ENCODE measurements at regions not wholly inside any gene's neighbourhood (a gene's known extent, or its start where the extent isn't known, plus 50 kb on each side); places are given as distances from the start of the nearest gene placed in this dataset.

GRCh38 chr3:147008458-147008857 is 397.9 kb downstream of the ZIC4 start:
- Histone ChIP-seq H3K27me3 (ENCODE audit: insufficient read depth, low read depth, severe bottlenecking) (no peaks in the 10 kb centered on the region), H3K4me3 (ENCODE audit: low read depth, low read length) (no peak overlapping the region), H3K27ac (no peak overlapping the region), H3K36me3 (no peaks in the 10 kb centered on the region), H3K9me3 (ENCODE audit: severe bottlenecking) (no peaks in the 10 kb centered on the region)
- DNase-seq: no peak
- TF ChIP-seq, protein P1, sequence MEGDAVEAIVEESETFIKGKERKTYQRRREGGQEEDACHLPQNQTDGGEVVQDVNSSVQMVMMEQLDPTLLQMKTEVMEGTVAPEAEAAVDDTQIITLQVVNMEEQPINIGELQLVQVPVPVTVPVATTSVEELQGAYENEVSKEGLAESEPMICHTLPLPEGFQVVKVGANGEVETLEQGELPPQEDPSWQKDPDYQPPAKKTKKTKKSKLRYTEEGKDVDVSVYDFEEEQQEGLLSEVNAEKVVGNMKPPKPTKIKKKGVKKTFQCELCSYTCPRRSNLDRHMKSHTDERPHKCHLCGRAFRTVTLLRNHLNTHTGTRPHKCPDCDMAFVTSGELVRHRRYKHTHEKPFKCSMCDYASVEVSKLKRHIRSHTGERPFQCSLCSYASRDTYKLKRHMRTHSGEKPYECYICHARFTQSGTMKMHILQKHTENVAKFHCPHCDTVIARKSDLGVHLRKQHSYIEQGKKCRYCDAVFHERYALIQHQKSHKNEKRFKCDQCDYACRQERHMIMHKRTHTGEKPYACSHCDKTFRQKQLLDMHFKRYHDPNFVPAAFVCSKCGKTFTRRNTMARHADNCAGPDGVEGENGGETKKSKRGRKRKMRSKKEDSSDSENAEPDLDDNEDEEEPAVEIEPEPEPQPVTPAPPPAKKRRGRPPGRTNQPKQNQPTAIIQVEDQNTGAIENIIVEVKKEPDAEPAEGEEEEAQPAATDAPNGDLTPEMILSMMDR (IDR thresholded peaks at IDR 0.05; ENCODE audit: low read depth, low read length): no peak

DNA sequence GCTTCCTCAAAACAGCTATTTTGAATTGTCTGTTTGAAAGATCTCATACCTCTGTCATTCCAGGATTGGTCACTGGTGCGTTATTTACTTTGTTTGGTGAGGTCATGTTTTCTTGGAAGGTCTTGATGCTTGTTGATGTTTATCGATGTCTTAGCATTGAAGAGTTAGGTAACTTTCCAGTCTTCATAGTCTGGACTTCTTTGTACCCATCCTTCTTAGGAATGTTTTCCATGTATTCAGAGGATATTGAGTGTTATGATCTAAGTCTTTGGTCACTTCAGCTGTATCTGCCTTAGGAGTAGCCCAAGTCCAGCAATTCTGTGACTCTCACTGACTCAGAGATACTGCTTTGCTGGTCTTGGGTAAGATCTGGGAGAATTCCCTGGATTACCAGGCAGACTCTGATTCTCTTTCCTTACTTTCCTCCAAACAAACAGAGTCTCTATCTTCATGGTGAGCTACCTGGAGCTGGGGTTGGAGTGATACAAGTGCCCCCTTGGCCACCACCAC is 398.6 kb downstream of the ZIC4 start:
- Histone ChIP-seq H3K4me3 (ENCODE audit: low read depth, low read length) (no peak overlapping the region), H3K27ac (no peak overlapping the region), H3K9me3 (ENCODE audit: severe bottlenecking) (no peaks in the 10 kb centered on the region), H3K36me3 (no peaks in the 10 kb centered on the region), H3K27me3 (ENCODE audit: insufficient read depth, low read depth, severe bottlenecking) (no peaks in the 10 kb centered on the region)
- TF ChIP-seq, protein P1 (IDR thresholded peaks at IDR 0.05; ENCODE audit: low read depth, low read length): no peak
- no peak for DNase-seq

DNA sequence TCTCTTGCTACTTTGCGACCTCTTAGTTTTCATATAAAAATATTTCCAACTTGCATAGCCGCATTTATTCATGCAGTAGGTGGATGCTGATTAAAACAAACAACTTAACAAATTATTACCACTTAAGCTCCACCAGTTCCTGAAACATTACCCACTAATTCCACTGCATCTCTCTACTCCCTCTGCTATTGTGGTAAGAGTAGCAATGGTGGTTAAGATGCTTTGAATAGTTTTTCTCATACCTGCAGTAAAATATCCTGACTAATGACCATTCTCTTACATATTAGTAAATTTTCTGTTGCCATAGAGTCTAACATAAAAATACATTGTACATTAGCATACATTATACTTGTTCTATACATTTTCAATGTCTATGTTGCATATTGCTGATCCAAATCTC is 397.6 kb upstream of the PLSCR5 start:
- H3K9me3 ChIP-seq (ENCODE audit: severe bottlenecking): no peaks in the 10 kb centered on the region
- DNase-seq: no peak
- H3K36me3 ChIP-seq: no peaks in the 10 kb centered on the region
- TF ChIP-seq, protein P1 (IDR thresholded peaks at IDR 0.05; ENCODE audit: low read depth, low read length): no peak
- no peak overlapping the region for H3K27ac ChIP-seq
- no peak overlapping the region for H3K4me3 ChIP-seq (ENCODE audit: low read depth, low read length)
- H3K27me3 ChIP-seq (ENCODE audit: insufficient read depth, low read depth, severe bottlenecking): no peaks in the 10 kb centered on the region

GRCh38 chr3:147000274-147000673 is 395.1 kb upstream of the PLSCR5 start:
- TF ChIP-seq, protein P1 (IDR thresholded peaks at IDR 0.05; ENCODE audit: low read depth, low read length): no peak
- no peaks in the 10 kb centered on the region for H3K9me3 ChIP-seq (ENCODE audit: severe bottlenecking)
- H3K36me3 ChIP-seq: no peaks in the 10 kb centered on the region
- no peaks in the 10 kb centered on the region for H3K27me3 ChIP-seq (ENCODE audit: insufficient read depth, low read depth, severe bottlenecking)
- H3K4me3 ChIP-seq (ENCODE audit: low read depth, low read length): no peak overlapping the region
- DNase-seq: no peak
- no peak overlapping the region for H3K27ac ChIP-seq

DNA sequence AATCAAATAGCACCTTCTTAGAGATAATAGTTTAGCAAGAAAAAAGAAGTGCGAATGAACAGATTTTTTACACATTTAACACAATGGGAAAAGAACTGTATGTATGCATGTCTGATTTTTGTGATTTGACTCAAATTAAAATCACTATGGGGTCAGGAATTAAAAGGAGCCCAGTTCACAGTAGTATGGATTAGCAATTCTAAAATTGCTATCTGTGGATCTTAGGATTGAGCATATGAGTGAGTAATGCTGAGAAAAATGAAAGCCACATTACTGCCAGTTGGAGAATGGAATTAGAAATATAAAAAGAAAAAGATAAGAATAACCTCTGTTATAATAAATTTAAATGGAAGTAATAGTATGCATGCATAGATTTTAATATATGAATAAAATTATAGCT is 386.8 kb upstream of the PLSCR5 start:
- Histone ChIP-seq H3K4me3 (ENCODE audit: low read depth, low read length) (no peak overlapping the region), H3K27me3 (ENCODE audit: insufficient read depth, low read depth, severe bottlenecking) (no peaks in the 10 kb centered on the region), H3K27ac (no peak overlapping the region), H3K36me3 (no peaks in the 10 kb centered on the region), H3K9me3 (ENCODE audit: severe bottlenecking) (no peaks in the 10 kb centered on the region)
- no peak for DNase-seq
- TF ChIP-seq, protein P1 (IDR thresholded peaks at IDR 0.05; ENCODE audit: low read depth, low read length): no peak

DNA sequence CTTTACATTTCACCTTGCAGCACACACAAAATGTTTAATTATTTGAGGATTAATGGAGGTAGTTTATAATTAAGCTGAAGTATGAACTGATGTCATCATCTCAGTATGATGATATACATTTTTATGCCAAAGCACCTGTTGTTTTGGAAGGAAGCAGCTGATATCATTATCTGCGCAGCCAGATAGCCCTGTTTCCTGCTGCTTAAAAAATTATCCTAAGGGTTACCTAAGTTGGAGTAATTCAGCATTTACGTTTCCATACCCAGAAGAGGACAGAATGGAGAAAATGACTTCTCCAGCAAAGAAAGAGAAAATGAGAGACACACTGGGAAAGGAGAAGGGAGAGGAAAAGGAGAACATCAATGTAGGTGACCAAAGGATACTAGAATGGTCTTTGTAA is 370.3 kb upstream of the PLSCR5 start:
- TF ChIP-seq, protein P1 (IDR thresholded peaks at IDR 0.05; ENCODE audit: low read depth, low read length): no peak
- no peaks in the 10 kb centered on the region for H3K27me3 ChIP-seq (ENCODE audit: insufficient read depth, low read depth, severe bottlenecking)
- no peaks in the 10 kb centered on the region for H3K36me3 ChIP-seq
- no peaks in the 10 kb centered on the region for H3K9me3 ChIP-seq (ENCODE audit: severe bottlenecking)
- H3K4me3 ChIP-seq (ENCODE audit: low read depth, low read length): no peak overlapping the region
- DNase-seq: no peak
- no peak overlapping the region for H3K27ac ChIP-seq
